ENCODE measurements at regions not wholly inside any gene's neighbourhood (a gene's known extent, or its start where the extent isn't known, plus 50 kb on each side); places are given as distances from the start of the nearest gene placed in this dataset.

- ATAC-seq (no peak), DNase-seq (no peak)
- intact Hi-C loops (cut with DNase I, micrococcal nuclease): no loop called here
These were observed 206.4 kb downstream of the ENC1 start for GRCh38 chr5:74433896-74434829.

- no peak for DNase-seq
- intact Hi-C loops (cut with DNase I, micrococcal nuclease): no loop called here
- ATAC-seq: no peak
These were observed 207.2 kb downstream of the ENC1 start for GRCh38 chr5:74433255-74433895.

GRCh38 chr5:74432721-74433120, 207.8 kb downstream of the ENC1 start:
- DNase-seq (no peak), ATAC-seq (no peak)
- intact Hi-C loops (cut with DNase I, micrococcal nuclease): no loop called here

GRCh38 chr5:74432216-74432615, 208.3 kb downstream of the ENC1 start:
- no peak for ATAC-seq
- DNase-seq: no peak
- intact Hi-C loops (cut with DNase I, micrococcal nuclease): no loop called here

- no peak for ATAC-seq
- DNase-seq: no peak
- intact Hi-C loops (cut with DNase I, micrococcal nuclease): no loop called here
These were observed 209.2 kb downstream of the ENC1 start for GRCh38 chr5:74431290-74431669.

GRCh38 chr5:74430631-74431289, 209.8 kb downstream of the ENC1 start:
- no peak for DNase-seq
- ATAC-seq: no peak
- intact Hi-C loops (cut with DNase I, micrococcal nuclease): no loop called here

GRCh38 chr5:74429495-74429894, 211.0 kb downstream of the ENC1 start:
- ATAC-seq: no peak
- DNase-seq: no peak
- intact Hi-C loops (cut with DNase I, micrococcal nuclease): no loop called here

- DNase-seq (no peak), ATAC-seq (no peak)
- intact Hi-C loops (cut with DNase I, micrococcal nuclease): no loop called here
These were observed 211.7 kb downstream of the ENC1 start for GRCh38 chr5:74428876-74429275.

- intact Hi-C loops (cut with DNase I, micrococcal nuclease): no loop called here
- no peak for ATAC-seq
These were observed 212.3 kb downstream of the ENC1 start for GRCh38 chr5:74428275-74428674.

GRCh38 chr5:74426506-74426905, 214.0 kb downstream of the ENC1 start:
- intact Hi-C loops (cut with DNase I, micrococcal nuclease): no loop called here
- ATAC-seq (no peak), DNase-seq (no peak)

More at GRCh38 chr5:74428275-74428674, 212.3 kb downstream of the ENC1 start:
- no peak for DNase-seq

- DNase-seq (no peak), ATAC-seq (no peak)
- intact Hi-C loops (cut with DNase I, micrococcal nuclease): no loop called here
These were observed 216.2 kb downstream of the ENC1 start for GRCh38 chr5:74424162-74424868.

GRCh38 chr5:74423383-74423782, 217.1 kb downstream of the ENC1 start:
- no peak for DNase-seq
- ATAC-seq: no peak
- intact Hi-C loops (cut with DNase I, micrococcal nuclease): no loop called here

- ATAC-seq: no peak
- intact Hi-C loops (cut with DNase I, micrococcal nuclease): no loop called here
- no peak for DNase-seq
These were observed 217.9 kb downstream of the ENC1 start for GRCh38 chr5:74422671-74423070.

GRCh38 chr5:74422030-74422429, 218.5 kb downstream of the ENC1 start:
- intact Hi-C loops (cut with DNase I, micrococcal nuclease): no loop called here
- DNase-seq (no peak), ATAC-seq (no peak)

GRCh38 chr5:74421377-74421776, 219.2 kb downstream of the ENC1 start:
- intact Hi-C loops (cut with DNase I, micrococcal nuclease): no loop called here
- ATAC-seq: no peak
- DNase-seq: no peak

GRCh38 chr5:74420947-74421346, 219.6 kb downstream of the ENC1 start:
- no peak for DNase-seq
- ATAC-seq: no peak
- intact Hi-C loops (cut with DNase I, micrococcal nuclease): no loop called here

GRCh38 chr5:74420220-74420619, 220.3 kb downstream of the ENC1 start:
- DNase-seq: no peak
- intact Hi-C loops (cut with DNase I, micrococcal nuclease): no loop called here
- no peak for ATAC-seq

- no peak for ATAC-seq
- no peak for DNase-seq
- intact Hi-C loops (cut with DNase I, micrococcal nuclease): no loop called here
These were observed 221.1 kb downstream of the ENC1 start for GRCh38 chr5:74419468-74419867.

- DNase-seq (peak; percentile 29 to 63), ATAC-seq (peak; percentile 88)
- intact Hi-C loops (cut with DNase I, micrococcal nuclease): no loop called here
These were observed 221.8 kb downstream of the ENC1 start for GRCh38 chr5:74418709-74419108.

All from left colon (tissue), 2 donors.